SH-SY5Y (cell line): ENCODE measurements at regions not wholly inside any gene's neighbourhood (a gene's known extent, or its start where the extent isn't known, plus 50 kb on each side); places are given as distances from the start of the nearest gene placed in this dataset.

Experiments
- GATA2 ChIP-seq: IDR thresholded peaks from 2 replicates; pipeline ENCODE4 v1.6.1; 2011; ENCODE audit warnings: mild to moderate bottlenecking, low read depth, low read length
- GATA3 ChIP-seq: IDR thresholded peaks from 2 replicates; pipeline ENCODE4 v1.6.1; 2011; ENCODE audit warnings: low read depth, mild to moderate bottlenecking, low read length, moderate library complexity

DNA sequence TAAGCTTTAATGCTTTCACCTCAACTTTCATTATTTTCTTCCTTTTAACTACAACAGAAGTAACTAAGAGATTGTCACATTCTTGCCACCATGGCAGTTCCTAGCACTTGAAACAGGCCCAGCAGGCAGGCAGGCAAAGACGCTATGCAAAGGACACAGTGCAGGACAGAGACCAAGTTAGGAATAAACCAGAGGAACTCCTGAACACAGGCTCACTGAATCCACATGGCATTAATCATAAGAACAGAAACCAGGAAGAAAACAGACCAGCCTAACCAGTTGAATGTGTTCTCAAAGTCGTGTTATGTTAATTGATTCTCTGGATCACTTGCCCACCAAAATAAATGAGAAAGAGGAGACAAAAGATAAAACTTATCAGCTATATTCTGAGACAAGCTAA, 397.6 kb downstream of the TBL1XR1 start:
- TF ChIP-seq GATA3 (no peak), GATA2 (no peak)
